ENCODE measurements at regions not wholly inside any gene's neighbourhood (a gene's known extent, or its start where the extent isn't known, plus 50 kb on each side); places are given as distances from the start of the nearest gene placed in this dataset.

- H3K9me3 ChIP-seq (ENCODE audit: control insufficient read depth, low read length), result no peaks in the 10 kb centered on the region
- Mint-ChIP-seq H3K27me3 (ENCODE audit: insufficient read depth) (no peaks in the 10 kb centered on the region), H3K36me3 (ENCODE audit: low read depth) (no peaks in the 10 kb centered on the region), H3K4me1 (peaks cover 23% of the 10 kb centered on the region), H3K27ac (no peak overlapping the region), H3K4me3 (no peak overlapping the region), H3K9me3 (no peaks in the 10 kb centered on the region)
- H3K27me3 ChIP-seq (ENCODE audit: control insufficient read depth, insufficient read depth, low read length, poor library complexity, severe bottlenecking), result no peaks in the 10 kb centered on the region
- H3K36me3 ChIP-seq (ENCODE audit: control insufficient read depth, insufficient read depth, low read length), result no peaks in the 10 kb centered on the region
- no peak overlapping the region for H3K27ac ChIP-seq (ENCODE audit: low read depth, low read length)
- no peak overlapping the region for H3K4me3 ChIP-seq (ENCODE audit: low read length)
- H3K9ac ChIP-seq (ENCODE audit: extremely low read depth, low read length, poor library complexity, severe bottlenecking), result no peak overlapping the region
- 92 to 94% methylated on average over 2 to 6 of the region's 6 CpGs for WGBS, 2 experiments (ENCODE audit: insufficient coverage in 1 of 2, insufficient read length in 1 of 2)
- no peak for DNase-seq
- no peak for TF ChIP-seq CTCF (conservative IDR thresholded peaks at IDR 0.05)
- H3K4me1 ChIP-seq (ENCODE audit: control insufficient read depth, insufficient read depth, low read length), result no peaks in the 10 kb centered on the region
Observed at GRCh38 chr6:104404377-104404776, 455.3 kb downstream of the HACE1 start.

DNA sequence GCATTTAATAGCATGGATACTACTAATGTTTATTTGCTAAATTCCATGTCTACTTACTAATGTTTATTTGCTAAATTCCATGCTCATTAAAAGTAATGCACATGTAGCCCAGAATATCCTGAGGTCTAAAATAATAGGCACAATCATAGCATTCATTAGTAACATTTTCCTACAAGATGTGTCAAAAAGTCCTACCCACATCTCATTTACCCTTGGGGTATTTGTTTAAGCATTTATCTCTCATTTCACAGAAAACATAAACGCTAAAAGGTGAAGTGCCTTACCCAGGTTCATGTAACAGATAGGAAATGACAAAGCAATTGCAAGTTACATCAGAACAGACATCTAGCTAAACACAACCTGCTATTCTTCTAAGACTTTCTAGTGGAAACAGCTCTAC, 457.1 kb downstream of the HACE1 start:
- 95% methylated on average over 1 of the region's 1 CpG; no CpG with 5 or more reads in 1 of the 2 experiments for WGBS, 2 experiments (ENCODE audit: insufficient coverage in 1 of 2, insufficient read length in 1 of 2)
- Histone ChIP-seq H3K4me3 (ENCODE audit: low read length) (no peak overlapping the region), H3K9me3 (ENCODE audit: control insufficient read depth, low read length) (no peaks in the 10 kb centered on the region), H3K27ac (ENCODE audit: low read depth, low read length) (no peak overlapping the region), H3K27me3 (ENCODE audit: control insufficient read depth, insufficient read depth, low read length, poor library complexity, severe bottlenecking) (no peaks in the 10 kb centered on the region), H3K4me1 (ENCODE audit: control insufficient read depth, insufficient read depth, low read length) (no peaks in the 10 kb centered on the region), H3K36me3 (ENCODE audit: control insufficient read depth, insufficient read depth, low read length) (no peaks in the 10 kb centered on the region), H3K9ac (ENCODE audit: extremely low read depth, low read length, poor library complexity, severe bottlenecking) (no peak overlapping the region)
- no peaks in the 10 kb centered on the region for H3K9me3 Mint-ChIP-seq
- no peak for TF ChIP-seq CTCF (conservative IDR thresholded peaks at IDR 0.05)
- no peaks in the 10 kb centered on the region for H3K27me3 Mint-ChIP-seq (ENCODE audit: insufficient read depth)
- no peak for DNase-seq
- no peaks in the 10 kb centered on the region for H3K36me3 Mint-ChIP-seq (ENCODE audit: low read depth)
- H3K4me1 Mint-ChIP-seq, result peaks cover 9% of the 10 kb centered on the region
- H3K27ac Mint-ChIP-seq, result no peak overlapping the region
- H3K4me3 Mint-ChIP-seq, result no peak overlapping the region

GRCh38 chr6:104401926-104402325, 457.8 kb downstream of the HACE1 start:
- Histone ChIP-seq H3K27ac (ENCODE audit: low read depth, low read length) (no peak overlapping the region), H3K4me1 (ENCODE audit: control insufficient read depth, insufficient read depth, low read length) (no peaks in the 10 kb centered on the region), H3K4me3 (ENCODE audit: low read length) (no peak overlapping the region), H3K9me3 (ENCODE audit: control insufficient read depth, low read length) (no peaks in the 10 kb centered on the region), H3K36me3 (ENCODE audit: control insufficient read depth, insufficient read depth, low read length) (no peaks in the 10 kb centered on the region), H3K27me3 (ENCODE audit: control insufficient read depth, insufficient read depth, low read length, poor library complexity, severe bottlenecking) (no peaks in the 10 kb centered on the region), H3K9ac (ENCODE audit: extremely low read depth, low read length, poor library complexity, severe bottlenecking) (no peak overlapping the region)
- 84 to 86% methylated on average over 3 to 5 of the region's 5 CpGs for WGBS, 2 experiments (ENCODE audit: insufficient coverage in 1 of 2, insufficient read length in 1 of 2)
- Mint-ChIP-seq H3K27me3 (ENCODE audit: insufficient read depth) (no peaks in the 10 kb centered on the region), H3K4me1 (peaks cover 6% of the 10 kb centered on the region), H3K36me3 (ENCODE audit: low read depth) (no peaks in the 10 kb centered on the region), H3K27ac (no peak overlapping the region), H3K9me3 (no peaks in the 10 kb centered on the region), H3K4me3 (no peak overlapping the region)
- DNase-seq, result no peak
- TF ChIP-seq CTCF (conservative IDR thresholded peaks at IDR 0.05), result no peak
